ENCODE measurements at regions not wholly inside any gene's neighbourhood (a gene's known extent, or its start where the extent isn't known, plus 50 kb on each side); places are given as distances from the start of the nearest gene placed in this dataset.

- Histone ChIP-seq H3K27me3 (ENCODE audit: control insufficient read depth in 4 of 4, insufficient read depth in 4 of 4, low read length in 3 of 4) (no peaks in the 10 kb centered on the region), H3K9ac (ENCODE audit: low read depth in 1 of 2, low read length in 2 of 2) (no peak overlapping the region), H3K4me3 (ENCODE audit: low read depth in 1 of 3, low read length in 3 of 3) (no peak overlapping the region), H3K9me3 (ENCODE audit: control insufficient read depth in 4 of 4, low read length in 3 of 4) (no peaks in the 10 kb centered on the region), H3K4me1 (ENCODE audit: control insufficient read depth in 4 of 4, insufficient read depth in 4 of 4, low read length in 3 of 4) (no peaks in the 10 kb centered on the region), H3K27ac (ENCODE audit: low read depth in 1 of 2, low read length in 2 of 2) (no peak overlapping the region), H3K36me3 (ENCODE audit: control insufficient read depth in 4 of 4, insufficient read depth in 3 of 4, low read depth in 1 of 4, low read length in 3 of 4) (no peaks in the 10 kb centered on the region)
- no peak for TF ChIP-seq RXRA (IDR thresholded peaks at IDR 0.05)
- TF ChIP-seq HNF4G (IDR thresholded peaks at IDR 0.05): no peak
- TF ChIP-seq YY1 (IDR thresholded peaks at IDR 0.05): no peak
- TF ChIP-seq SP1 (IDR thresholded peaks at IDR 0.05): no peak
- TF ChIP-seq RAD21 (IDR thresholded peaks at IDR 0.05): no peak
- no peak for TF ChIP-seq NR2F2 (IDR thresholded peaks at IDR 0.05)
- no peak for TF ChIP-seq MAX (IDR thresholded peaks at IDR 0.05)
- no peak for TF ChIP-seq FOXA2 (IDR thresholded peaks at IDR 0.05)
- no peak for TF ChIP-seq CTCF (IDR thresholded peaks at IDR 0.05; ENCODE audit: low read depth, low read length, missing input control)
- no peak for TF ChIP-seq ATF3 (IDR thresholded peaks at IDR 0.05)
- TF ChIP-seq EGR1 (IDR thresholded peaks at IDR 0.05; ENCODE audit: low read depth in 2 of 2): no peak
- no peak for TF ChIP-seq REST (IDR thresholded peaks at IDR 0.05)
- TF ChIP-seq FOXA1 (IDR thresholded peaks at IDR 0.05): no peak
- TF ChIP-seq GABPA (IDR thresholded peaks at IDR 0.05 in 1 of 2, conservative IDR thresholded peaks at IDR 0.05 in 1 of 2): no peak
- no peak for TF ChIP-seq TAF1 (conservative IDR thresholded peaks at IDR 0.05)
- DNase-seq (ENCODE audit: low spot score): no peak
- 61% methylated on average over 5 of the region's 5 CpGs for WGBS
Observed at GRCh38 chr3:193987186-193987585, 148.8 kb upstream of the HES1 start.

- no peaks in the 10 kb centered on the region for H3K36me3 ChIP-seq (ENCODE audit: control insufficient read depth in 4 of 4, insufficient read depth in 3 of 4, low read depth in 1 of 4, low read length in 3 of 4)
- no peaks in the 10 kb centered on the region for H3K27me3 ChIP-seq (ENCODE audit: control insufficient read depth in 4 of 4, insufficient read depth in 4 of 4, low read length in 3 of 4)
- H3K4me1 ChIP-seq (ENCODE audit: control insufficient read depth in 4 of 4, insufficient read depth in 4 of 4, low read length in 3 of 4): no peaks in the 10 kb centered on the region
- 91% methylated on average over 1 of the region's 1 CpG for WGBS
- H3K4me3 ChIP-seq (ENCODE audit: low read depth in 1 of 3, low read length in 3 of 3): no peak overlapping the region
- H3K27ac ChIP-seq (ENCODE audit: low read depth in 1 of 2, low read length in 2 of 2): no peak overlapping the region
- H3K9me3 ChIP-seq (ENCODE audit: control insufficient read depth in 4 of 4, low read length in 3 of 4): no peaks in the 10 kb centered on the region
- no peak overlapping the region for H3K9ac ChIP-seq (ENCODE audit: low read depth in 1 of 2, low read length in 2 of 2)
- no peak for DNase-seq (ENCODE audit: low spot score)
- TF ChIP-seq RXRA (IDR thresholded peaks at IDR 0.05) (no peak), FOXA2 (IDR thresholded peaks at IDR 0.05) (no peak), ZBTB33 (IDR thresholded peaks at IDR 0.05) (no peak), YY1 (IDR thresholded peaks at IDR 0.05) (no peak), SP1 (IDR thresholded peaks at IDR 0.05) (no peak), CTCF (IDR thresholded peaks at IDR 0.05; ENCODE audit: low read depth, low read length, missing input control) (no peak), HNF4A (conservative IDR thresholded peaks at IDR 0.05) (no peak), GABPA (IDR thresholded peaks at IDR 0.05 in 1 of 2, conservative IDR thresholded peaks at IDR 0.05 in 1 of 2) (no peak), JUND (IDR thresholded peaks at IDR 0.05) (no peak), REST (IDR thresholded peaks at IDR 0.05) (no peak), MAX (IDR thresholded peaks at IDR 0.05) (no peak), RAD21 (IDR thresholded peaks at IDR 0.05) (no peak), EGR1 (IDR thresholded peaks at IDR 0.05; ENCODE audit: low read depth in 2 of 2) (no peak), NR2F2 (IDR thresholded peaks at IDR 0.05) (no peak)
Observed at GRCh38 chr3:193989186-193989585, 146.8 kb upstream of the HES1 start.

Data from liver (tissue), 8 donors.